Mesendoderm (in vitro differentiated cells): ENCODE measurements at regions not wholly inside any gene's neighbourhood (a gene's known extent, or its start where the extent isn't known, plus 50 kb on each side); places are given as distances from the start of the nearest gene placed in this dataset.

Experiments used
- DNase-seq: peaks from one replicate; pipeline ENCODE4 v3.0.0; 2013
- H2AK5ac ChIP-seq: 2 replicates; pipeline ENCODE4 v1.6.1; 2013; ENCODE audit warnings: low read length, inconsistent platforms
- H2BK120ac ChIP-seq: 2 replicates; pipeline ENCODE4 v1.6.1; 2013; ENCODE audit warnings: low read depth, mild to moderate bottlenecking, low read length, moderate library complexity, mixed read lengths
- H2BK15ac ChIP-seq: replicated peaks from 2 replicates; pipeline ENCODE4 v1.6.1; 2013; ENCODE audit warnings: low read depth, mild to moderate bottlenecking, moderate library complexity
- H2BK5ac ChIP-seq: 2 replicates; pipeline ENCODE4 v1.6.1; 2013; ENCODE audit warnings: low read length, inconsistent platforms
- H3K18ac ChIP-seq: 2 replicates; pipeline ENCODE4 v1.6.1; 2013; ENCODE audit warnings: mild to moderate bottlenecking, low read length, mixed read lengths
- H3K23ac ChIP-seq: one replicate; pipeline ENCODE4 v1.6.1; 2013; ENCODE audit warnings: low read length
- H3K27ac ChIP-seq: 2 replicates; pipeline ENCODE4 v1.5.1; 2013; ENCODE audit warnings: low read depth, mild to moderate bottlenecking, inconsistent platforms, low read length, moderate library complexity
- H3K27me3 ChIP-seq: 2 replicates; pipeline ENCODE4 v1.6.1; 2013; ENCODE audit warnings: low read length, control low read depth, mild to moderate bottlenecking, inconsistent platforms; ENCODE audit not compliant: insufficient read depth, poor library complexity
- H3K36me3 ChIP-seq: 2 replicates; pipeline ENCODE4 v1.6.1; 2013; ENCODE audit warnings: low read length, inconsistent platforms; ENCODE audit not compliant: control insufficient read depth, insufficient read depth
- H3K4ac ChIP-seq: one replicate; pipeline ENCODE4 v1.6.1; 2013; ENCODE audit warnings: low read depth, mild to moderate bottlenecking, low read length, moderate library complexity
- H3K4me1 ChIP-seq: 2 replicates; pipeline ENCODE4 v1.6.1; 2013; ENCODE audit warnings: low read depth, low read length, inconsistent platforms; ENCODE audit not compliant: control insufficient read depth
- H3K4me2 ChIP-seq: 2 replicates; pipeline ENCODE4 v1.6.1; 2013; ENCODE audit warnings: low read length
- H3K4me3 ChIP-seq: 2 replicates; pipeline ENCODE4 v1.5.1; 2013; ENCODE audit warnings: mild to moderate bottlenecking, low read length
- H3K56ac ChIP-seq: one replicate; pipeline ENCODE4 v1.6.1; 2013; ENCODE audit warnings: low read length
- H3K79me1 ChIP-seq: 2 replicates; pipeline ENCODE4 v1.6.1; 2013; ENCODE audit warnings: low read length, inconsistent platforms
- H3K79me2 ChIP-seq: 2 replicates; pipeline ENCODE4 v1.6.1; 2013; ENCODE audit warnings: mild to moderate bottlenecking, low read length; ENCODE audit not compliant: control insufficient read depth, insufficient read depth
- H3K9ac ChIP-seq: 2 replicates; pipeline ENCODE4 v1.6.1; 2013; ENCODE audit warnings: low read length, inconsistent platforms
- H4K5ac ChIP-seq: one replicate; pipeline ENCODE4 v1.6.1; 2013; ENCODE audit warnings: low read length
- H4K8ac ChIP-seq: one replicate; pipeline ENCODE4 v1.6.1; 2013; ENCODE audit warnings: low read depth, mild to moderate bottlenecking, control low read depth, low read length, moderate library complexity
- WGBS: extraction: QIAGEN DNeasy Blood & Tissue Kit; methylation state at CpG from one replicate; pipeline ENCODE4 v1.1.7; 2013; ENCODE audit warnings: low lambda C conversion rate, missing lambda C conversion rate; ENCODE audit not compliant: insufficient coverage; ENCODE audit errors: extremely low coverage; 5-methylcytosine and 5-hydroxymethylcytosine counted together

DNA sequence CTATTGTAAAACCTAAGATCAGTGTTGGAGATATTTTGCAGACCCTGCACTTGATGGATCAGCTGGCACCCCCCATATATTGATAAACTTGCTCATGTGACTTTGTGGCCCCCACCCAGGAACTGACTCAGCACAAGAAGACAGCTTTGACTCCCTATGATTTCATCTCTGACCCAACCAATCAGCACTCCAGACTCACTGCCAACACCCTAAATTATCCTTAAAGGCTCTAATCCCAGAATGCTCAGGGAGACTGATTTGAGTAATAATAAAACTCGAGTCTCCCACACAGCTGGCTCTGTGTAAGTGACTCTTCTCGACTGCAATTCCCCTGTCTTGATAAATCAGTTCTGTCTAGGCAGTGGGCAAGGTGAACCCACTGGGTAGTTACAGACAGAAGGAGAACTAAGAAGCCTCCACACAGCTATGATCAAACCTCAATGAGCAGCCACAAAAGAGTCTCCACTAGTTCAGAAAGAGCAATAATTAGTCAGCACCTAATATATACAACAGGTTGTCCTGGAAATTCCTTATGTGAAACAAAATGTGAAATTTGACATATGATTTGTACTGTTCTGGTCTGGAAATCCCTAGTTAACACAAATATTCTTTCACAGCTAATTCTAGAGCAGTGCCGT is 52.2 kb downstream of the ACTL7B start:
- no peak overlapping the region for H3K23ac ChIP-seq
- H4K8ac ChIP-seq: no peak overlapping the region
- no peak overlapping the region for H4K5ac ChIP-seq
- H3K27me3 ChIP-seq: no peaks in the 10 kb centered on the region
- no peaks in the 10 kb centered on the region for H3K79me2 ChIP-seq
- no peak overlapping the region for H3K4me3 ChIP-seq
- H3K18ac ChIP-seq: no peak overlapping the region
- H2BK120ac ChIP-seq: no peak overlapping the region
- H3K27ac ChIP-seq: no peak overlapping the region
- no peak overlapping the region for H3K4ac ChIP-seq
- no peaks in the 10 kb centered on the region for H3K36me3 ChIP-seq
- no peaks in the 10 kb centered on the region for H3K79me1 ChIP-seq
- no peak overlapping the region for H2BK5ac ChIP-seq
- H3K4me2 ChIP-seq: no peak overlapping the region
- no peak overlapping the region for H2AK5ac ChIP-seq
- H3K9ac ChIP-seq: no peak overlapping the region
- H3K56ac ChIP-seq: no peak overlapping the region
- H3K4me1 ChIP-seq: no peaks in the 10 kb centered on the region
- H2BK15ac ChIP-seq: no peak overlapping the region
- WGBS: no CpG with 5 or more reads among the region's 3 CpGs
- no peak for DNase-seq

DNA sequence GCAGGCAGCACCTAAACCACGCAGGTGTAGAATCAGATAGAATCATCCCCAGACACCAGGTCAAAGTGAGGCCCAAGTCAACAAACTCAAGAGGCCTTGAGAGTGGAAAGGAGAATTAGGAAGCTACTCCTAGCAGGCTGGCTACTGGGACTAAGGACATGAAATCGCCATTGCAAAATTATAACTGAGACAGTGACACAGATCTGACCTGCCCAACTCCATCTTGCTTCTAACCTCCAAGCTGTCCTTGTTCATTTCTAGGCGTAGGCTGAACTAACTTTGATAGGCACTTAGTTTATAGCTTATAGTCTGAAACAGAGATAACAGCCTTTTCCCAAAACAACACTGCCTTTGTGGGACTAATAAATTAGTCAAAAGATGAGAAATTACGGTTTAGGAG is 52.8 kb downstream of the ACTL7B start:
- no CpG with 5 or more reads among the region's 4 CpGs for WGBS
- no peak overlapping the region for H2BK15ac ChIP-seq

DNA sequence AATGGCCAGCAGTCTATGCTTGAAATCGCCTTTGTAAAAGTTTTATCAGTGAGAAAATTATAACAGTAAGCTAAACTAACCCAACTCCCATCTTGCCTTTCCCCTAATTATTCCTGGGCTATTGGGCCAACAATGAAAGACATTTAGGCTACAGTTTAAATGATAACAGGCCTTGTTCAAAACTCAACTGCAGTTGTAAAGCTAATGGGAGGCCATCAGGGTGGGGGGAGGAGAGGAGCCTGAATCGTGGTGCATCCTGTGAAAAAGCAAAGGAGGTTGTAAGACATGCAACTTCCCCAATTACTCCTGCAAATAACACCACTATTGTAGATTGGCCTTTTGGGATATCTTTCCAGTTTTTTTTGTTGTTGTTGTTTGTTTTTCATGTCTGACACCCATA is 53.8 kb downstream of the ACTL7B start:
- no peak overlapping the region for H3K18ac ChIP-seq
- no peak overlapping the region for H2AK5ac ChIP-seq
- WGBS: no CpG with 5 or more reads among the region's 2 CpGs
- no peak overlapping the region for H4K5ac ChIP-seq
- H3K79me1 ChIP-seq: no peaks in the 10 kb centered on the region
- no peak overlapping the region for H3K56ac ChIP-seq
- H3K4ac ChIP-seq: no peak overlapping the region
- H3K9ac ChIP-seq: no peak overlapping the region
- H3K4me1 ChIP-seq: no peaks in the 10 kb centered on the region
- DNase-seq: no peak
- H3K23ac ChIP-seq: no peak overlapping the region
- H3K79me2 ChIP-seq: no peaks in the 10 kb centered on the region
- no peak overlapping the region for H2BK15ac ChIP-seq
- H3K4me2 ChIP-seq: no peak overlapping the region
- no peak overlapping the region for H4K8ac ChIP-seq
- H3K27me3 ChIP-seq: no peaks in the 10 kb centered on the region
- no peak overlapping the region for H3K4me3 ChIP-seq
- no peak overlapping the region for H2BK5ac ChIP-seq
- H2BK120ac ChIP-seq: no peak overlapping the region
- no peak overlapping the region for H3K27ac ChIP-seq
- no peaks in the 10 kb centered on the region for H3K36me3 ChIP-seq

More for the DNA sequence above, 52.8 kb downstream of the ACTL7B start:
- no peaks in the 10 kb centered on the region for H3K4me1 ChIP-seq
- H3K23ac ChIP-seq: no peak overlapping the region
- no peaks in the 10 kb centered on the region for H3K79me2 ChIP-seq
- no peak overlapping the region for H3K4me3 ChIP-seq
- DNase-seq: no peak
- H2AK5ac ChIP-seq: no peak overlapping the region
- H3K79me1 ChIP-seq: no peaks in the 10 kb centered on the region
- no peak overlapping the region for H2BK5ac ChIP-seq
- no peak overlapping the region for H4K5ac ChIP-seq
- H3K18ac ChIP-seq: no peak overlapping the region
- no peak overlapping the region for H3K56ac ChIP-seq
- no peak overlapping the region for H3K4ac ChIP-seq
- H3K9ac ChIP-seq: no peak overlapping the region
- H3K27ac ChIP-seq: no peak overlapping the region
- no peak overlapping the region for H3K4me2 ChIP-seq
- H3K27me3 ChIP-seq: no peaks in the 10 kb centered on the region
- H3K36me3 ChIP-seq: no peaks in the 10 kb centered on the region
- H2BK120ac ChIP-seq: no peak overlapping the region
- no peak overlapping the region for H4K8ac ChIP-seq

DNA sequence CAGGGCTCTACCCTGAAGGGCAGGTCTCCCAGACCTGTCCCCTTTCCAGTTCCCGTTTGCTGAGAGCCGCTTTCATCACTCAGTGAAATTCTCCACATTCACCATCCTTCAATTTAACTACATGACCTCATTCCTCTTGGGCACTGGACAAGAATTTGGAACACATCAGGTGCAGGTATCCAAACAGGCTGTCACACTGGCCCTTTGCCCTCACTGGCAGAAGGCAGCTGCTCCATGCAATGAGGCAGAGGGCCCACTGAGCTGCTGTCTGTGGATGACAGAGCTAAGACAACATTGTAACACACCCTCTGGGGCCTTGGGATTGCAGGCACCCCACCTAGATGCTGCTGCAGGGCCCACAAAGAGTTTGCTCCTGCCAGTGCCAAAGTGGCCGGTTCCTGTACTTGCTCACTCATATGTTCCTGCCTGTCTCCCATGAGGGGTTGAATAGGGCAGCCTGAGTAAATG is 55.1 kb downstream of the ACTL7B start:
- no peak overlapping the region for H3K27ac ChIP-seq
- no peak overlapping the region for H3K4me2 ChIP-seq
- H3K23ac ChIP-seq: no peak overlapping the region
- no peaks in the 10 kb centered on the region for H3K27me3 ChIP-seq
- no peaks in the 10 kb centered on the region for H3K79me1 ChIP-seq
- DNase-seq: no peak
- H3K36me3 ChIP-seq: no peaks in the 10 kb centered on the region
- no peak overlapping the region for H2BK5ac ChIP-seq
- no peak overlapping the region for H3K4me3 ChIP-seq
- no peak overlapping the region for H3K18ac ChIP-seq
- no peak overlapping the region for H4K8ac ChIP-seq
- H3K79me2 ChIP-seq: no peaks in the 10 kb centered on the region
- no peak overlapping the region for H3K56ac ChIP-seq
- H2BK15ac ChIP-seq: no peak overlapping the region
- H2BK120ac ChIP-seq: no peak overlapping the region
- H3K9ac ChIP-seq: no peak overlapping the region
- WGBS: no CpG with 5 or more reads among the region's 3 CpGs
- H3K4ac ChIP-seq: no peak overlapping the region
- H3K4me1 ChIP-seq: no peaks in the 10 kb centered on the region
- no peak overlapping the region for H4K5ac ChIP-seq
- H2AK5ac ChIP-seq: no peak overlapping the region

DNA sequence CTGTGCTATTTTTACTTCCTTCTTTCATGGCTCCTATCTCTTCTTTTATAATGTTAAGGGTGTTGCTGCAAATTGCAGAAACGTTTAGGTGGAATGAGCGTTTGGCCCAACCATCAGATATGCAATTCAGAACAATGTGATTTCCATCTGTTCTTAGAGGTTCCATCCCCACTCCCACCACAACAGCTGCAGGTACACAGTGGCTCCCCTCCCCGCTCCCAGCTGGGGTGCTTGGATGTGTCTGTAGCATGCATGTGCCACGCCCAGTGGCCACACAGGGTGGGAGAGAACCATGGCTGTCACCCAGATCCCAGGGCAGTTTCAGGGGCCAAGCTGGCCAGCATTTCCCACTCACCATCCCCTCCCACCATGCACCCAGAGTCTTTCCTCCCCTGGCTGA is 62.2 kb downstream of the ACTL7B start:
- no peaks in the 10 kb centered on the region for H3K79me2 ChIP-seq
- H3K18ac ChIP-seq: no peak overlapping the region
- H3K27ac ChIP-seq: no peak overlapping the region
- H3K79me1 ChIP-seq: no peaks in the 10 kb centered on the region
- no peak overlapping the region for H3K4me2 ChIP-seq
- H4K5ac ChIP-seq: no peak overlapping the region
- DNase-seq: no peak
- H3K9ac ChIP-seq: no peak overlapping the region
- H2AK5ac ChIP-seq: no peak overlapping the region
- WGBS: no CpG with 5 or more reads among the region's 4 CpGs
- H3K4me3 ChIP-seq: no peak overlapping the region
- no peak overlapping the region for H3K4ac ChIP-seq
- H2BK5ac ChIP-seq: no peak overlapping the region
- no peak overlapping the region for H3K23ac ChIP-seq
- H3K4me1 ChIP-seq: no peaks in the 10 kb centered on the region
- H4K8ac ChIP-seq: no peak overlapping the region
- H3K56ac ChIP-seq: no peak overlapping the region
- no peaks in the 10 kb centered on the region for H3K27me3 ChIP-seq
- H2BK15ac ChIP-seq: no peak overlapping the region
- no peak overlapping the region for H2BK120ac ChIP-seq
- no peaks in the 10 kb centered on the region for H3K36me3 ChIP-seq

DNA sequence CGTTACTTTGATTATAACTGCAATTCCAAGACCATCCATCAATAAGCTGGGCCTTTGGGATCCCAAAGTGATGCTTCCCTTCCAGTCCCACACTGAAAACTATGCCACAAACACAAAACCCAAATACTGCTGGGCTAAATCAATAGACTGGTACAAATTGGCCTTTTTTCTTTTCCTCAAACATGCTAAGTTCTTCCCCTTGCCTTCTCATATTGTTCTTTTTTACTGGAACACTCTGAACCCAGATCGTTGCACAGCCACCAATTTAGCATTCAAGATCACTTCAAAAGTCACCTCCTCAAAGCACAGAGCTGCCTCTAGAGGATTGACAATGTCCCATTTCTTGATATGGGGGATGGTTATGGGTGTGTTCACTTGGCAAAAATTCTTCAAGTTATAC is 66.0 kb downstream of the ACTL7B start:
- DNase-seq: no peak
- Histone ChIP-seq H2BK120ac (no peak overlapping the region), H3K4me2 (no peak overlapping the region), H4K8ac (no peak overlapping the region), H4K5ac (no peak overlapping the region), H2BK5ac (no peak overlapping the region), H3K23ac (no peak overlapping the region), H3K18ac (no peak overlapping the region), H3K79me2 (no peaks in the 10 kb centered on the region), H3K27me3 (no peaks in the 10 kb centered on the region), H2BK15ac (no peak overlapping the region), H2AK5ac (no peak overlapping the region), H3K4me3 (no peak overlapping the region), H3K9ac (no peak overlapping the region), H3K56ac (no peak overlapping the region), H3K79me1 (no peaks in the 10 kb centered on the region), H3K4me1 (no peaks in the 10 kb centered on the region), H3K4ac (no peak overlapping the region), H3K36me3 (no peaks in the 10 kb centered on the region), H3K27ac (no peak overlapping the region)
- WGBS: no CpG with 5 or more reads among the region's 2 CpGs
